SK-N-MC (cell line): ENCODE measurements at regions not wholly inside any gene's neighbourhood (a gene's known extent, or its start where the extent isn't known, plus 50 kb on each side); places are given as distances from the start of the nearest gene placed in this dataset.

Experiments used
- EZH2 ChIP-seq: fragments of 200-600 bp; sonication (generic); IDR thresholded peaks from one replicate; pipeline ENCODE4 v1.6.1; 2017; ENCODE audit warnings: antibody characterized with exemption
- FOXP2 ChIP-seq: optimal IDR thresholded peaks from 2 replicates; pipeline ENCODE3; 2011; ENCODE audit warnings: mild to moderate bottlenecking, moderate library complexity; ENCODE audit not compliant: insufficient read depth; ENCODE audit errors: extremely low read length, control extremely low read depth
- POLR2AphosphoS5 ChIP-seq: IDR thresholded peaks from 2 replicates; pipeline ENCODE4 v1.6.1; 2012; ENCODE audit warnings: mild to moderate bottlenecking, low read depth, low read length, borderline replicate concordance

DNA sequence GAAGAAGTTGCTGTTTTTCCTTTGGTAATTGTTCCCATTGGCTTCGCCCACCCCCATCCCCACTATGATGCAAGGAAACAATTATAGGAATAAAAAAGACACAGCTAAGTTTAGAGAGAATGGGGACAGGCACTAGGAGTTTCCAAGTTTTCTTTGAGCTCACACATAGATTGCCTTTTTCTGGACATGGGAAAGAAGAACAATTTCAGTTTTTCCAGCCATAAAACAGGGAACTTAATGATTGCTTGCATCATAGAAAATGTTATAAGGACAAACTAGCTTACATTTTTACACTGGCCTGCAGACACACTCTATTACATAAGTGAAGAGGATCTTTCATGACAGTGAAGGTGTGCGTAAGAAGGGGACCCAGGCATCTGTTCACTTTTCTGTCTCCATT is 142.3 kb upstream of the ZFHX3 start:
- no peak for TF ChIP-seq EZH2
- TF ChIP-seq POLR2AphosphoS5, result no peak
- no peak for TF ChIP-seq FOXP2
